CD4-positive, alpha-beta memory T cell (primary cell): ENCODE measurements at regions not wholly inside any gene's neighbourhood (a gene's known extent, or its start where the extent isn't known, plus 50 kb on each side); places are given as distances from the start of the nearest gene placed in this dataset.
"Not testable (repeated sequence)": the region's sequence is repeated elsewhere in the genome, so short reads cannot be mapped to it uniquely, and the experiment has no call there.

Source experiments
- CTCF ChIA-PET: fragments of 350-600 bp; sonication (Branson Sonifier 250); formaldehyde crosslinking; loops from one replicate; lab custom pipeline; 2021; ENCODE audit warnings: inconsistent platforms; ENCODE audit not compliant: partially characterized antibody; lab: Charles Lee
- POLR2A ChIA-PET: fragments of 350-600 bp; sonication (Branson Sonifier 250); formaldehyde crosslinking; loops from one replicate; lab custom pipeline; 2021; ENCODE audit not compliant: partially characterized antibody; lab: Charles Lee
- DNase-seq, 5 donors: peaks; one replicate each; pipeline versions ENCODE4 v3.0.0 to v3.0.0-alpha.2; 2020 to 2022; ENCODE audit warnings: mixed read lengths in 1 of 5
- H3K27ac ChIP-seq: one replicate; pipeline ENCODE4 v1.7.0; 2013; ENCODE audit warnings: low read depth, low read length
- H3K27me3 ChIP-seq: 2 replicates; pipeline ENCODE4 v1.7.0; 2013; ENCODE audit warnings: mild to moderate bottlenecking, low read length, moderate library complexity; ENCODE audit not compliant: insufficient read depth
- H3K36me3 ChIP-seq: 2 replicates; pipeline ENCODE4 v1.7.0; 2013; ENCODE audit warnings: mild to moderate bottlenecking, low read length, moderate library complexity; ENCODE audit not compliant: insufficient read depth
- H3K4me1 ChIP-seq: 2 replicates; pipeline ENCODE4 v1.7.0; 2013; ENCODE audit warnings: mild to moderate bottlenecking, low read length, moderate library complexity; ENCODE audit not compliant: insufficient read depth
- H3K4me3 ChIP-seq, 2 donors: one replicate each; pipeline ENCODE4 v1.7.0; 2013; ENCODE audit warnings: low read length in 2 of 2, mild to moderate bottlenecking in 1 of 2
- H3K9me3 ChIP-seq, 2 donors: one replicate each; pipeline ENCODE4 v1.7.0; 2013; ENCODE audit warnings: low read length in 2 of 2, control low read depth in 1 of 2; ENCODE audit not compliant: control insufficient read depth in 1 of 2
- H3K27ac Mint-ChIP-seq, 7 donors: one replicate each; pipeline ENCODE4 v1.8.0; 2020 to 2021; ENCODE audit warnings: mixed read lengths in 7 of 7, mild to moderate bottlenecking in 6 of 7, inconsistent platforms in 3 of 7, moderate library complexity in 3 of 7
- H3K27me3 Mint-ChIP-seq, 2 donors: one replicate each; pipeline ENCODE4 v1.8.0; 2020 to 2021; ENCODE audit warnings: mixed read lengths in 2 of 2
- H3K36me3 Mint-ChIP-seq, 2 donors: one replicate each; pipeline ENCODE4 v1.8.0; 2020 to 2021; ENCODE audit warnings: mixed read lengths in 2 of 2, inconsistent platforms in 1 of 2, mild to moderate bottlenecking in 1 of 2
- H3K4me1 Mint-ChIP-seq, 4 donors: one replicate each; pipeline ENCODE4 v1.8.0; 2020 to 2021; ENCODE audit warnings: mixed read lengths in 4 of 4, mild to moderate bottlenecking in 1 of 4
- H3K4me3 Mint-ChIP-seq, 8 donors: one replicate each; pipeline ENCODE4 v1.8.0; 2020 to 2021; ENCODE audit warnings: mixed read lengths in 8 of 8, mild to moderate bottlenecking in 7 of 8, moderate library complexity in 6 of 8, inconsistent platforms in 3 of 8
- H3K9me3 Mint-ChIP-seq, 8 donors: one replicate each; pipeline ENCODE4 v1.8.0; 2020 to 2021; ENCODE audit warnings: mixed read lengths in 8 of 8, mild to moderate bottlenecking in 5 of 8, inconsistent platforms in 3 of 8, moderate library complexity in 1 of 8
- intact Hi-C: fragments of 100-400 bp; cut with micrococcal nuclease; formaldehyde crosslinking; loops from one replicate; pipeline ENCODE4 v1.15.1; 2023

- H3K4me3 Mint-ChIP-seq, result no peak overlapping the region
- no peaks in the 10 kb centered on the region for H3K36me3 ChIP-seq
- CTCF ChIA-PET, result no interaction called here
- no peaks in the 10 kb centered on the region for H3K36me3 Mint-ChIP-seq
- H3K4me1 ChIP-seq, result no peaks in the 10 kb centered on the region
- H3K27me3 Mint-ChIP-seq, result peaks cover 0 to 1% of the 10 kb centered on the region in 2 donors
- no peaks in the 10 kb centered on the region for H3K4me1 Mint-ChIP-seq
- intact Hi-C loops, result no loop called here
- no peak overlapping the region for H3K27ac ChIP-seq
- no peak for DNase-seq
- no peak overlapping the region for H3K27ac Mint-ChIP-seq
- POLR2A ChIA-PET, result no interaction called here
- H3K27me3 ChIP-seq, result no peaks in the 10 kb centered on the region
- no peak overlapping the region for H3K4me3 ChIP-seq
- no peaks in the 10 kb centered on the region for H3K9me3 Mint-ChIP-seq
- no peaks in the 10 kb centered on the region for H3K9me3 ChIP-seq
Measured at GRCh38 chr6:112439010-112439409, 91.9 kb downstream of the RFPL4B start.

GRCh38 chr6:112439432-112439831 is 92.3 kb downstream of the RFPL4B start:
- H3K9me3 ChIP-seq, result no peaks in the 10 kb centered on the region
- intact Hi-C loops, result no loop called here
- no peaks in the 10 kb centered on the region for H3K4me1 ChIP-seq
- DNase-seq, result no peak
- Mint-ChIP-seq H3K4me1 (no peaks in the 10 kb centered on the region), H3K4me3 (no peak overlapping the region), H3K27me3 (peaks cover 0 to 1% of the 10 kb centered on the region in 2 donors), H3K27ac (no peak overlapping the region), H3K9me3 (no peaks in the 10 kb centered on the region), H3K36me3 (no peaks in the 10 kb centered on the region)
- no peaks in the 10 kb centered on the region for H3K27me3 ChIP-seq
- H3K36me3 ChIP-seq, result no peaks in the 10 kb centered on the region
- H3K27ac ChIP-seq, result no peak overlapping the region
- no peak overlapping the region for H3K4me3 ChIP-seq
- ChIA-PET CTCF (no interaction called here), POLR2A (no interaction called here)

- CTCF ChIA-PET, result no interaction called here
- no peaks in the 10 kb centered on the region for H3K9me3 Mint-ChIP-seq
- H3K36me3 ChIP-seq, result no peaks in the 10 kb centered on the region
Measured at GRCh38 chr6:112441607-112442006, 94.5 kb downstream of the RFPL4B start.

GRCh38 chr6:112443179-112444065 is 96.3 kb downstream of the RFPL4B start:
- intact Hi-C loops, result no loop called here
- H3K4me3 ChIP-seq, result no peak overlapping the region
- H3K27ac ChIP-seq, result no peak overlapping the region
- no peaks in the 10 kb centered on the region for H3K4me1 ChIP-seq
- H3K36me3 ChIP-seq, result no peaks in the 10 kb centered on the region
- H3K27me3 ChIP-seq, result no peaks in the 10 kb centered on the region
- Mint-ChIP-seq H3K9me3 (no peaks in the 10 kb centered on the region), H3K27me3 (peaks cover 0 to 1% of the 10 kb centered on the region in 2 donors), H3K4me1 (no peaks in the 10 kb centered on the region), H3K36me3 (no peaks in the 10 kb centered on the region), H3K4me3 (no peak overlapping the region), H3K27ac (no peak overlapping the region)
- no peaks in the 10 kb centered on the region for H3K9me3 ChIP-seq
- CTCF ChIA-PET, result no interaction called here
- no peak for DNase-seq
- POLR2A ChIA-PET, result no interaction called here

More at GRCh38 chr6:112441607-112442006, 94.5 kb downstream of the RFPL4B start:
- Histone ChIP-seq H3K27ac (no peak overlapping the region), H3K4me1 (no peaks in the 10 kb centered on the region), H3K9me3 (no peaks in the 10 kb centered on the region), H3K27me3 (no peaks in the 10 kb centered on the region), H3K4me3 (no peak overlapping the region)
- intact Hi-C loops, result no loop called here
- POLR2A ChIA-PET, result no interaction called here
- DNase-seq, result no peak
- Mint-ChIP-seq H3K4me3 (no peak overlapping the region), H3K4me1 (no peaks in the 10 kb centered on the region), H3K36me3 (no peaks in the 10 kb centered on the region), H3K27me3 (peaks cover 0 to 1% of the 10 kb centered on the region in 2 donors), H3K27ac (no peak overlapping the region)

- H3K36me3 ChIP-seq, H3K4me1 ChIP-seq, H3K36me3 Mint-ChIP-seq, H3K27ac Mint-ChIP-seq, H3K27me3 Mint-ChIP-seq, H3K9me3 Mint-ChIP-seq, H3K27ac ChIP-seq, H3K4me3 Mint-ChIP-seq, POLR2A ChIA-PET, DNase-seq, intact Hi-C loops, H3K4me1 Mint-ChIP-seq, H3K4me3 ChIP-seq, H3K27me3 ChIP-seq, H3K9me3 ChIP-seq, CTCF ChIA-PET: not testable (repeated sequence)
Measured at GRCh38 chr6:112448786-112449185, 101.7 kb downstream of the RFPL4B start.

DNA sequence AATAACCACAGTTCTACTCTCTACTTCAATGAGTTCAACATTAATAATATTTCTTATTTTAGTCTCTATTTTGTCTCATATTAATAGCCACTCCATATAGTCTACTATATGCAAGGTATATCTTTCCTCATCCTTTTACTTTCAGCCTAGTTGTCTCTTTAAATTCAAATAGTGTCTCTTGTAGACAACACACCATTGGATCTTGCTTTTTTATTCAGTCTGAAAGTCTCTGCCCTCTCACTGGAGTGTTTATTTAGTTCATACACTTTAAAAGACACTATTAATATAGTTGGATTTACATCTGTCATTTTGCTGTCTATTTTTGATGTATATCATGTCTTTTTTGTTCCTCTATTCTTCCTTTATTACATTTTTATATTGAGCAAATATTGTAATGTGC is 103.5 kb downstream of the RFPL4B start:
- intact Hi-C loops, result no loop called here
- POLR2A ChIA-PET, result no interaction called here
- DNase-seq, result no peak

GRCh38 chr6:112457886-112458285 is 110.8 kb downstream of the RFPL4B start:
- H3K36me3 ChIP-seq, result no peaks in the 10 kb centered on the region
- no peaks in the 10 kb centered on the region for H3K27me3 ChIP-seq
- intact Hi-C loops, result no loop called here
- Mint-ChIP-seq H3K4me1 (no peaks in the 10 kb centered on the region), H3K4me3 (no peak overlapping the region), H3K27me3 (peaks cover 0 to 5% of the 10 kb centered on the region in 2 donors), H3K36me3 (no peaks in the 10 kb centered on the region), H3K27ac (no peak overlapping the region), H3K9me3 (peaks cover 0 to 2% (median 0%) of the 10 kb centered on the region in 8 donors)
- CTCF ChIA-PET, result no interaction called here
- POLR2A ChIA-PET, result no interaction called here
- no peaks in the 10 kb centered on the region for H3K4me1 ChIP-seq
- no peaks in the 10 kb centered on the region for H3K9me3 ChIP-seq
- DNase-seq, result no peak
- H3K27ac ChIP-seq, result no peak overlapping the region
- no peak overlapping the region for H3K4me3 ChIP-seq

More for the DNA sequence above, 103.5 kb downstream of the RFPL4B start:
- H3K36me3 Mint-ChIP-seq, result no peaks in the 10 kb centered on the region
- H3K36me3 ChIP-seq, result no peaks in the 10 kb centered on the region
- CTCF ChIA-PET, result no interaction called here
- H3K9me3 Mint-ChIP-seq, result peaks cover 0 to 8% (median 3%) of the 10 kb centered on the region in 8 donors
- no peaks in the 10 kb centered on the region for H3K9me3 ChIP-seq
- H3K27ac ChIP-seq, result no peak overlapping the region
- H3K4me1 ChIP-seq, result no peaks in the 10 kb centered on the region
- no peaks in the 10 kb centered on the region for H3K27me3 Mint-ChIP-seq
- no peaks in the 10 kb centered on the region for H3K4me1 Mint-ChIP-seq
- no peak overlapping the region for H3K27ac Mint-ChIP-seq
- H3K4me3 ChIP-seq, result no peak overlapping the region
- H3K27me3 ChIP-seq, result no peaks in the 10 kb centered on the region
- no peak overlapping the region for H3K4me3 Mint-ChIP-seq
